NCI-H146 (cell line): ENCODE measurements at regions not wholly inside any gene's neighbourhood (a gene's known extent, or its start where the extent isn't known, plus 50 kb on each side); places are given as distances from the start of the nearest gene placed in this dataset.
"Not testable (repeated sequence)": the region's sequence is repeated elsewhere in the genome, so short reads cannot be mapped to it uniquely, and the experiment has no call there.

Experiments
- DNase-seq: peaks from one replicate; lab custom pipeline; 2025; lab: John Stamatoyannopoulos, UW

- DNase-seq: no peak
These were observed 197.0 kb upstream of the FKBP1C start for GRCh38 chr6:63014290-63014689.

DNA sequence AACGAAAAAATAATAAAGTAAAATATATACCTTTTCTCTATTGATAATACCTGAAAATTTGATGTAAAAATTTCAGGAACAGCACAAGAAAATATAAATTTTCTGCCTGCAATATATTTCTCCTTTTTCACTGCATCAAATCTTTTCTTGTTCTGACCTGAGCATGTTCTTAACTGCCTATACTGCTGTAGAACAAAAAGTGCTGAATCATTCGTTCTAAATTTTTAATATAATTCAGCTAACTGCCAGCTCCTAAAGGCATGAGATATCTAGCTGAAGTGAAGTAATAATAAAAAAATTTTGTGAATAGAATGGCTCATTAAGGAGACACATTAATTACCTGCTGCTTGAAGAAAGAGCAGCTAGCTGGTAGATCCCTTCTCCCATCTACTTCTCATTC is 188.6 kb upstream of the FKBP1C start:
- no peak for DNase-seq

DNA sequence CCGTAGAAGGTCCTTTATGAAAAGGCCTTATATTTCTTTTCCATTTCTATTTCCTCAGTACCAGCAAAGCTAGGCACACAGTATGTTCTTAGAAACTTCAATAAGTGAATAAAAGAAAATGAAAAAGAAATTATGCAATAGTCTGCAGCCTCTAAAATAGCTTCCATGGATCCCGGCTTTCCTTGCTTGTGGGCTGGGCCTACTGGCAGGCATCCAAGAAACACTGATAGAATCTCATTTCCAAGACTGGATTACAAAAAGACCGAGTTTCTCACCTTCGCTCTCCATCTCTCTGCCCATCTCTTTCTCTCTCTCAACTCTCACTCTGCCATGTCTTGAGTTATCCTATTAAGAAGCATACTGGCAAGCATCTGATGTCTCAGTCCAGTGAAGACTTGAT is 187.5 kb upstream of the FKBP1C start:
- DNase-seq: no peak

DNA sequence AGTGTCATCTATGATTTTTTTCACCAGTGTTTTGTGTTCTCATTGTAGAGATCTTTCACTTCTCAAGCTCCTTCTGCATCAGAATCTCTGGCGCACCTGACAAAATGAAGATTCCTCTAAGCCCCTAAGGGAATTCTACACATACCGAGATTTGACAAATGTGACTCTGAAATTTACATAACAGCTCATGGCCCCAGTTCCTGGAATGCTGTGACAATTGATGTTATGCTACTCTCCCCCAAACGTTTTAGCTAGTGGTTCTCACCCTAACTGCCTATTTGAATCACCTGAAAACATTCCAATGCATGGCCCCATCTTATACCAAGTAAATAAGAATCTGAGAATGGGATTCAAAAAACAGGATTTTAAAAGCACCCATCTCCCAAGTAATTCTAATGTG is 162.1 kb upstream of the FKBP1C start:
- DNase-seq: no peak

DNA sequence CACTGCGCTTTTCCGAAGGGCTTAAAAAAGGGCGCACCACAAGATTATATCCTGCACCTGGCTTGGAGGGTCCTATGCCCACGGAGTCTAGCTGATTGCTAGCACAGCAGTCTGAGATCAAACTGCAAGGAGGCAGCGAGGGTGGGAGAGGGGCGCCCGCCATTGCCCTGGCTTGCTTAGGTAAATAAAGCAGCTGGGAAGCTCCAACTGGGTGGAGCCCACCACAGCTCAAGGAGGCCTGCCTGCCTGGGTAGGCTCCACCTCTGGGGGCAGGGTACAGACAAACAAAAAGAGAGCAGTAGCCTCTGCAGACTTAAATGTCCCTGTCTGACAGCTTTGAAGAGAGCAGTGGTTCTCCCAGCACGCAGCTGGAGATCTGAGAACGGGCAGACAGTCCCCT is 158.1 kb upstream of the FKBP1C start:
- not testable (repeated sequence) for DNase-seq

GRCh38 chr6:63058601-63059000 is 152.7 kb upstream of the FKBP1C start:
- no peak for DNase-seq

DNA sequence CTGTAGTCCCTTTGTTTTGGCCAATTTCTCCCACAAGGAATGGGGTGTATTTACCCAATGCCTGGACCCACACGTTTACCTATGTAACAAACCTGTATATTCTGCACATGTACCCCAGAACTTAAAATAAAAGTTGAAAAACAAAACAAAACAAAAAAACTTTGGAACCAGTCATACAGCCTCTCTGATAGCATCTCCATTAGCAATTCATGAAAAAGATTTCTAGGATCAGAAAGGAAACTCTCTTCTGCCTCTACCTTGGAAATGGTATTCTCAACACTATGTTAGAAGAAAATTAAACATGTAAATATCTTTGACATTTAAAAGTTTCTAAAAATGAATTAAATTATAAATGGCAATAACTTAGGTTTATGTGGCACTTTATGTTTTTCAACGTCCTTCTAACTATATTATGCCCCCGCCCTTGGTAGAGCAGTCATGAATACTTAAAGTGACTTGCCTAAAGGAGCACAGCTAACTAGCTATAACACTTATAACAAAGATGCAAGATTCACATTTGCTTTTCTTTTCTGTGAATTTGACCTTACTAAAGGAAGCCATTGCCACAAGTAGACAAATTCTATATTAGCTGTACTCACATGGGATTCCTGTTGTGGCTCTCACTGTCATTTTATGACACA is 147.5 kb upstream of the FKBP1C start:
- no peak for DNase-seq

DNA sequence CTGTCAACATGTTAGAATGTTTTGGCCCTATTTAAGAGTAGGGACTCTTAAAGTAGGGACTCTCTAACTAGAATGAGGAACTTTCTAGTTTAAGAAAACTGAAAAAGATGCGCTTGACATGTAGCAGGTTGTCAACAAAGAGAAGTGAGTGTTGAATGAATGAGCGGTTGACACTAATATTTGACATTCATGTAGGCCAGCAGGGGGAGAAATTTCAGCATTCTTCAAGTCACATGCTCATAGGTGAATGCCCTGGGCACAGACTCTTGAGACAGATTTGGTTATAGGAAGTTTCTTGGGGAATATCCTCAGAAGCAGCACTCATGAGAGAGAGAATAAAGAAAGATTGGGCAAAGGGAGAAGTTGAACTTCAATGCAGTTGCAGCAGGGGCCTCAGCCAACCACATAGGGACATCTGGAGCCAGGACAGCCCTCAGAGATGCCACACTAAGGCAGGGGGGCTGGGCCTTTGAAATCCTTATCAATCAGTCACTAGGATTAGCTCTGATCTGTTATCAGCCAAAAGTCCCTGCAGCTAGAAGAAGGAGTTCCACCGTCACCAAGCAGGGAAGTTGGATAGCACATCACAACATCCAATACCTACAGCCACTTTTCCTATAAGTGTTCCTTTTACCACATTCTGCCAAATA is 145.1 kb upstream of the FKBP1C start:
- DNase-seq: no peak

GRCh38 chr6:63094947-63095346 is 116.3 kb upstream of the FKBP1C start:
- DNase-seq: no peak

GRCh38 chr6:63097222-63097621 is 114.0 kb upstream of the FKBP1C start:
- DNase-seq: no peak

DNA sequence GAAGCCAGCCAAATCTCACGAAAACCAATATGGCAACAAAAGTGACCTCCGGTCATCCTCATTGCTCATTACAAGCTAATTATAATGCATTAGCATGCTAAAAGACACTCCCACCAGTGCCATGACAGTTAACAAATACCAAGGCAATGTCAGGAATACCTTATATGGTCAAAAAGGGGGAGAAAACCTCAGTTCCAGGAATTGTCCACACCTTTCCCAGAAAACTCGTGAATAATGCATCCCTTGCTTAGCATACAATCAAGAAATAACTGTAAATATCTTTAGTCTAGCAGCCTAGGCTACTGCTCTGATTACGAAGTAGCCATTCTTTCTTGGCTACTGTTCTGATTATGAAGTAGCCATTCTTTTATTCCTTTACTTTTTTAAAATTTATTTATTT is 112.5 kb upstream of the FKBP1C start:
- no peak for DNase-seq

- DNase-seq: no peak
These were observed 111.4 kb upstream of the FKBP1C start for GRCh38 chr6:63099772-63100459.

DNA sequence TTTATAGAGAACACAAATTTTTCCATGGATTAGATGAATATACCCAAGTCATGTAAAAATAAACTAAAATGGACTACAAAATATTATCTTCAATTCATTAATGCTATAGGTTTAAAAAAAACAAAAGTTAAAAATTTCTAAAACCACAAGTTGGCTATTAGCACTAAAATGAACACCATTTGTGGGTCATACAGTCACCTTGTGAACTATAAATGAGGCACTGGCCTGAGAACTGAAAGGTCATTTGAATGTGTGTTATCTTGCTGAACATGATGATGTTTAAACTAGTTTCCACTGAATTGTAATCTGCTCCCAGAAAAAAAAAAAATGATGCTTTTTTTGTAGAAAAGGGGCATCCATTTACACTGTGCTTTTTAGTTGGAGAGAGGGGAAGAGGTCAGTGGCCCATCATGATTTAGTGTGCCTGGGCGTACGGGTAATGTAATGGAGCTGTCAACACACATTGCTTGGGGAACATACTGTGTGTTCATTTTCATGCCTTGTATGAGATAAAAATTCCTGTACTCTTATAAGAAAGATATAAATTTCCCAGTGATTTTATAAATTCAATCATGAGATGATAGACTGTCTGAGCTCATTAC is 96.6 kb upstream of the FKBP1C start:
- no peak for DNase-seq

DNA sequence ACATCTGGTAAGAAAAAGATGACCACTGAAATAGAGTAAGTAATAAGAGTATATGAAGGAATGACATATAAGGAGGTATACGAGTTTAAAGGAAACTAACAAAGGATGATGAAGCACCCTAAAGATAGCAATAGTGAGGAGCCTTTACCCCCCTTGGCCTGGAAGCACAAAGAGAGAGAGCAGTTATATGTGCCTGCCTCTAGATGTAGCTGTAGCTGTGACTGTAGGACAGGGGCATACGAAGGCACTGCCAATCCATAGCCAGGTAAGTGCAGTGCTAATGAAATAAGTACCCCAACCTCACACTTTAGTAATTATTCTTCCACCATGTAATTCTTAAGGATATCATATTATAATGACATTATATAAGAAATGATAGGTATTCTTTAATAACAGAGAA is 90.1 kb upstream of the FKBP1C start:
- DNase-seq: no peak

GRCh38 chr6:63140114-63140513 is 71.2 kb upstream of the FKBP1C start:
- no peak for DNase-seq

DNA sequence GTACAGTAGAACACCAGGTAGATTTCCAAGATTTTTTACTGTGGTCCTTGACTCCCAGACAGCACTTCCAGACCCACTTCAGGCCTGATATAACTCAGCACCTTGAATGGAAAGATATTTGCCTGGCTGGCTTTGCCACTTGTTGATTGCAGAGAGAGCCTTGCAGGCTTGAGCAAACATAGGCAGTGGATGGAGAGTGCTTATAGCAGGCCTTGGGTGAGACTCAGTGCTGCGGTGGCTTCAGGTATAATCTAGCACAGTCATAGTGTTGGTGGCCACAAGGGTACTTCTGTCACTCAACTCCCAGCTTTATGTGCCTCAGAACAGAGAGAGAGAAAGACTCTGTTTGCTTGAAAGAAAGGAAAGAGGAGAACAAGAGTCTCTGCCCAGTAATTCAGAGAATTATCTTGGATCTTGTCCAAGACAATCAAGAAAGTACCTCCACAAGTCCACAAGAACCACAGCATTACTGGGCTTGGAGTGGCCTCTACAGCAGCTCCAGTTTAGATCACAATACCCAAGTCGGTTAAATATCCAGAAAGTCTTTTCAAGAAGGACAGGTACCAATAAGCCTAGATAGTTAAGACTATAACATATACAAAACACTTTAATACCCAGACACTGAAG is 70.5 kb upstream of the FKBP1C start:
- no peak for DNase-seq

GRCh38 chr6:63149730-63150129 is 61.5 kb upstream of the FKBP1C start:
- no peak for DNase-seq

DNA sequence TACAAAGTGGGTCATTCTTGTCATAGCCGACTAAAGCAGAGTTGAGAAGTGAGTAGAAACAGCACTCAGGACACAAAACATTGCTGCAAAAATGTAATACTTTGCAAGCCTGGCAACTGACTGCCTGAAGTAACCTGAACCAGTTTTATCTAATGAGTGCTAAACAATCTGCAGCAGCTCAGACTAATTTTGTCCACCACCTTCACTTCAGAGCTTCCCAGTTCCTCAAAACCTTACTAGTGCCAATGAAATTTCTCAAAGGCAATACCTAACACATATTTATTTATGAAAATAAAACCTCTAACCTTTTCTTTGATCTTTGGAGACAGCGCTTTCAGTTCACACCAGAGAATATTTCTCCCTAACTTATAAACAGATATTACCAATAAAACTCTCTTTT is 56.7 kb upstream of the FKBP1C start:
- DNase-seq: no peak
